GM12878 (cell line): ENCODE measurements at regions not wholly inside any gene's neighbourhood (a gene's known extent, or its start where the extent isn't known, plus 50 kb on each side); places are given as distances from the start of the nearest gene placed in this dataset.

Experiments used
- BHLHE40 ChIP-seq, 2 experiments: fragments of 450-650 bp in 1 of 2; IDR thresholded peaks; 2 replicates each; pipeline ENCODE4 v1.6.1; 2011 to 2017; ENCODE audit warnings: low read depth in 2 of 2, borderline replicate concordance in 1 of 2, improper control_type of control experiment in 1 of 2, low read length in 1 of 2, mild to moderate bottlenecking in 1 of 2
- EGR1 ChIP-seq, 2 experiments: IDR thresholded peaks; 1 replicate in 1 of 2; 2 replicates in 1 of 2; pipeline ENCODE4 v1.6.1; 2011 to 2012; ENCODE audit warnings: low read depth in 2 of 2, low read length in 2 of 2, borderline replicate concordance in 1 of 2, mild to moderate bottlenecking in 1 of 2, moderate library complexity in 1 of 2
- HDAC6 ChIP-seq: fragments of 200-600 bp; sonication (generic); IDR thresholded peaks from one replicate; pipeline ENCODE4 v1.8.0; 2017; ENCODE audit warnings: antibody characterized with exemption; ENCODE audit not compliant: unreplicated experiment
- JUNB ChIP-seq: IDR thresholded peaks from 2 replicates; pipeline ENCODE4 v1.6.1; 2016; ENCODE audit warnings: antibody characterized with exemption, mild to moderate bottlenecking
- RAD21 ChIP-seq: IDR thresholded peaks from 2 replicates; pipeline ENCODE4 v1.6.1; 2011; ENCODE audit warnings: mild to moderate bottlenecking, low read depth, low read length, moderate library complexity; ENCODE audit not compliant: insufficient read depth
- SIN3A ChIP-seq: IDR thresholded peaks from 2 replicates; pipeline ENCODE4 v1.6.1; 2012; ENCODE audit warnings: low read depth, low read length, improper control_type of control experiment
- SP1 ChIP-seq: IDR thresholded peaks from one replicate; pipeline ENCODE4 v1.6.1; 2011; ENCODE audit warnings: low read depth, low read length
- STAT3 ChIP-seq: IDR thresholded peaks from 2 replicates; pipeline ENCODE4 v1.6.1; 2011; ENCODE audit warnings: low read depth, low read length, improper control_type of control experiment
- SUZ12 ChIP-seq: fragments of 200-600 bp; sonication (generic); IDR thresholded peaks from one replicate; pipeline ENCODE4 v1.6.1; 2018; ENCODE audit warnings: antibody characterized with exemption, mild to moderate bottlenecking; ENCODE audit not compliant: unreplicated experiment
- ZSCAN29 ChIP-seq: fragments of 450-650 bp; IDR thresholded peaks from 2 replicates; pipeline ENCODE4 v1.6.1; 2017; ENCODE audit warnings: mild to moderate bottlenecking, moderate library complexity
- TF ChIP-seq, protein P1 (sequence below): fragments of 450-650 bp; IDR thresholded peaks from 2 replicates; pipeline ENCODE4 v1.6.1; 2017; ENCODE audit warnings: antibody characterized with exemption, mild to moderate bottlenecking, moderate library complexity
- TF ChIP-seq, protein P2 (sequence below): fragments of 450-650 bp; IDR thresholded peaks from 2 replicates; pipeline ENCODE4 v1.6.1; 2014; ENCODE audit warnings: mild to moderate bottlenecking
- TF ChIP-seq, protein P3 (sequence below), 3 experiments: IDR thresholded peaks in 2 of 3; conservative IDR thresholded peaks in 1 of 3; 2 replicates each; pipeline ENCODE4 v1.5.1; 2011; ENCODE audit warnings: low read depth in 3 of 3, low read length in 3 of 3, mild to moderate bottlenecking in 3 of 3, control low read depth in 2 of 3, moderate library complexity in 2 of 3, inconsistent platforms in 1 of 3, mixed read lengths in 1 of 3; ENCODE audit not compliant: control insufficient read depth in 2 of 3, insufficient read depth in 1 of 3; ENCODE audit errors: extremely low read depth in 1 of 3

DNA sequence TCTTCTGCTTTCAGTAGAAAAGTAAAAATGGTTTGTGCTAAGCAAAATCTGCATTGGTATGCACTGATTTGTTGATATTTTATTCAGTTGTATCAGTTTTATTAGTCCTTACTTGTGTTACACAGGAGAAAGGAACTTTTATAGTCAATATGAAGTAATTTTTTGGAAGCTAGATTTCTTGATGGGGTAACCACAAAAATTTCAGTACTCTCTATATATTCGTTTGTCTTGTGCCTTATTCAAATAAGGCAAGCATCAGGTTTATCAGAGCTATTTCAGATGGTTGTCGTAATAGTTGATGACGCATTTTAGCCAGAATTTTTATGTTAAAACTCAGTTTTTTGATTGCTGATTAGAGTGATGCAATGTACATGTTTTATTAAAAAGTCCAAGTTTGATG is 50.7 kb upstream of the NIPA1 start:
- no peak for TF ChIP-seq STAT3
- TF ChIP-seq, protein P1, sequence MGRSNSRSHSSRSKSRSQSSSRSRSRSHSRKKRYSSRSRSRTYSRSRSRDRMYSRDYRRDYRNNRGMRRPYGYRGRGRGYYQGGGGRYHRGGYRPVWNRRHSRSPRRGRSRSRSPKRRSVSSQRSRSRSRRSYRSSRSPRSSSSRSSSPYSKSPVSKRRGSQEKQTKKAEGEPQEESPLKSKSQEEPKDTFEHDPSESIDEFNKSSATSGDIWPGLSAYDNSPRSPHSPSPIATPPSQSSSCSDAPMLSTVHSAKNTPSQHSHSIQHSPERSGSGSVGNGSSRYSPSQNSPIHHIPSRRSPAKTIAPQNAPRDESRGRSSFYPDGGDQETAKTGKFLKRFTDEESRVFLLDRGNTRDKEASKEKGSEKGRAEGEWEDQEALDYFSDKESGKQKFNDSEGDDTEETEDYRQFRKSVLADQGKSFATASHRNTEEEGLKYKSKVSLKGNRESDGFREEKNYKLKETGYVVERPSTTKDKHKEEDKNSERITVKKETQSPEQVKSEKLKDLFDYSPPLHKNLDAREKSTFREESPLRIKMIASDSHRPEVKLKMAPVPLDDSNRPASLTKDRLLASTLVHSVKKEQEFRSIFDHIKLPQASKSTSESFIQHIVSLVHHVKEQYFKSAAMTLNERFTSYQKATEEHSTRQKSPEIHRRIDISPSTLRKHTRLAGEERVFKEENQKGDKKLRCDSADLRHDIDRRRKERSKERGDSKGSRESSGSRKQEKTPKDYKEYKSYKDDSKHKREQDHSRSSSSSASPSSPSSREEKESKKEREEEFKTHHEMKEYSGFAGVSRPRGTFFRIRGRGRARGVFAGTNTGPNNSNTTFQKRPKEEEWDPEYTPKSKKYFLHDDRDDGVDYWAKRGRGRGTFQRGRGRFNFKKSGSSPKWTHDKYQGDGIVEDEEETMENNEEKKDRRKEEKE = no peak
- TF ChIP-seq RAD21 = no peak
- TF ChIP-seq, protein P2, sequence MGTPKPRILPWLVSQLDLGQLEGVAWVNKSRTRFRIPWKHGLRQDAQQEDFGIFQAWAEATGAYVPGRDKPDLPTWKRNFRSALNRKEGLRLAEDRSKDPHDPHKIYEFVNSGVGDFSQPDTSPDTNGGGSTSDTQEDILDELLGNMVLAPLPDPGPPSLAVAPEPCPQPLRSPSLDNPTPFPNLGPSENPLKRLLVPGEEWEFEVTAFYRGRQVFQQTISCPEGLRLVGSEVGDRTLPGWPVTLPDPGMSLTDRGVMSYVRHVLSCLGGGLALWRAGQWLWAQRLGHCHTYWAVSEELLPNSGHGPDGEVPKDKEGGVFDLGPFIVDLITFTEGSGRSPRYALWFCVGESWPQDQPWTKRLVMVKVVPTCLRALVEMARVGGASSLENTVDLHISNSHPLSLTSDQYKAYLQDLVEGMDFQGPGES = no peak
- no peak for TF ChIP-seq SIN3A
- TF ChIP-seq SP1 = no peak
- no peak for TF ChIP-seq SUZ12
- TF ChIP-seq, protein P3, sequence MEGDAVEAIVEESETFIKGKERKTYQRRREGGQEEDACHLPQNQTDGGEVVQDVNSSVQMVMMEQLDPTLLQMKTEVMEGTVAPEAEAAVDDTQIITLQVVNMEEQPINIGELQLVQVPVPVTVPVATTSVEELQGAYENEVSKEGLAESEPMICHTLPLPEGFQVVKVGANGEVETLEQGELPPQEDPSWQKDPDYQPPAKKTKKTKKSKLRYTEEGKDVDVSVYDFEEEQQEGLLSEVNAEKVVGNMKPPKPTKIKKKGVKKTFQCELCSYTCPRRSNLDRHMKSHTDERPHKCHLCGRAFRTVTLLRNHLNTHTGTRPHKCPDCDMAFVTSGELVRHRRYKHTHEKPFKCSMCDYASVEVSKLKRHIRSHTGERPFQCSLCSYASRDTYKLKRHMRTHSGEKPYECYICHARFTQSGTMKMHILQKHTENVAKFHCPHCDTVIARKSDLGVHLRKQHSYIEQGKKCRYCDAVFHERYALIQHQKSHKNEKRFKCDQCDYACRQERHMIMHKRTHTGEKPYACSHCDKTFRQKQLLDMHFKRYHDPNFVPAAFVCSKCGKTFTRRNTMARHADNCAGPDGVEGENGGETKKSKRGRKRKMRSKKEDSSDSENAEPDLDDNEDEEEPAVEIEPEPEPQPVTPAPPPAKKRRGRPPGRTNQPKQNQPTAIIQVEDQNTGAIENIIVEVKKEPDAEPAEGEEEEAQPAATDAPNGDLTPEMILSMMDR (IDR thresholded peaks at IDR 0.05 in 2 of 3, conservative IDR thresholded peaks at IDR 0.05 in 1 of 3; ENCODE audit: control insufficient read depth in 2 of 3, extremely low read depth in 1 of 3, insufficient read depth in 1 of 3, low read depth in 3 of 3, low read length in 3 of 3) = no peak
- TF ChIP-seq JUNB = no peak
- no peak for TF ChIP-seq ZSCAN29
- TF ChIP-seq BHLHE40 (IDR thresholded peaks at IDR 0.05; ENCODE audit: borderline replicate concordance in 1 of 2, low read depth in 2 of 2, low read length in 1 of 2) = no peak
- TF ChIP-seq HDAC6 = no peak
- TF ChIP-seq EGR1 (IDR thresholded peaks at IDR 0.05; ENCODE audit: borderline replicate concordance in 1 of 2, low read depth in 2 of 2, low read length in 2 of 2) = no peak
